GM18502 (cell line): ENCODE measurements at regions not wholly inside any gene's neighbourhood (a gene's known extent, or its start where the extent isn't known, plus 50 kb on each side); places are given as distances from the start of the nearest gene placed in this dataset.

ENCODE experiments used
- ATAC-seq: cut with Tn5 transposase; IDR thresholded peaks from one replicate; pipeline ENCODE4 v1.9.1; 2021; ENCODE audit warnings: mild to moderate bottlenecking; ENCODE audit not compliant: unreplicated experiment, poor library complexity

DNA sequence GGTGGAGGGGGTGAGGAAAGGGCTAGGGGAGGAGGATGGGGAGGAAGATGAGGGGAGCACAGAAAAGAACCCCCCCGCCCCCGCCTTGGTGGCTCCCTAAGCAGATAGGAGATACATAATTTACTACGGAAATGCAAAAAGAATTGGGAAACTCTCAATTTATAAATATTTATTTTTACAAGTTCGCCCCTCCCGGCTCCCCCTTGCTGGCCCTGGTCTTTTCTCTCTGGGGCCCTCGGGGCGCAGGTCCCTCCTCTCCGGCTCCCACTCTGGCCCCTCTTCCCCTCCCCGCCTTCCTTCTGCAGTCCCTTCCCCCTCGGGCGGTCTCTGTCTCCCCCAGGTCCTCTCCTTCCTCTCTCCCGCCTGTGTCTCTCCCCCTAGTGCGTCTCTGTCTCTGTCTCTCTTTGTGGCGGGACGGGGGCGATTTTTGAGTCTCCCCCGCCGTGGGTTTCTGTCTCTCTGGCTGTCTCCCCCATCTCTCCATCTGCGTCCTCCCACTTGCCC lies 173.6 kb upstream of the IER5L start:
- ATAC-seq, result no peak

DNA sequence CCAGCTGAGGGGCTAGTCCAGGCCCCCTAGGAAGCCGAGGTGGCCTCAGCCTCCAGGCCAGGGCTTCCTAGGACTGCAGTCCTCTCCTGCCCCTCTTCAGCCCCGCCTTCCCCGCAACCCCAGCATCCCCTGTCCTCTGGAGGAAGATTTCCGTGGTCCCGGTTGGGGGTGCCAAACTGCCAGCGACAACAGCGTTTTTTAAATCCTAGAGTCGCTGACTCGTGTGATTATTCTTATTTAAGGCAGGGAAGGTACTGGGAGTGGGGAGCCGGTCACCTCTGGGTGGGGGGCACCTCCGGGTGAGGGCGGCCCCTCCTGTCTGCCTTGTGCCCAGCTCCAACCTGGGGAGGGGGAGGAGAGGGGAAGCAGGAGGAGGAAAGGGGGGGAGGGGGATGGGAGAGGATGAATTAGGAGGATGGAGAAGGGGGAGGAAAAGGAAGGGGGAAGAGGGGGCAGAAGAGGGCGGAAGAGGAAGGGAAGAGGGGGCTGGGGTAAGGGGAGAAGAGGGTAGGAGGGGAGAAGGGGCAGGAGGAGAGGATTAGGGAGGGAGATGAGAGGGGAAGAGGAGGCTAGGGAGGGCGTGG lies 173.1 kb upstream of the IER5L start:
- no peak for ATAC-seq

DNA sequence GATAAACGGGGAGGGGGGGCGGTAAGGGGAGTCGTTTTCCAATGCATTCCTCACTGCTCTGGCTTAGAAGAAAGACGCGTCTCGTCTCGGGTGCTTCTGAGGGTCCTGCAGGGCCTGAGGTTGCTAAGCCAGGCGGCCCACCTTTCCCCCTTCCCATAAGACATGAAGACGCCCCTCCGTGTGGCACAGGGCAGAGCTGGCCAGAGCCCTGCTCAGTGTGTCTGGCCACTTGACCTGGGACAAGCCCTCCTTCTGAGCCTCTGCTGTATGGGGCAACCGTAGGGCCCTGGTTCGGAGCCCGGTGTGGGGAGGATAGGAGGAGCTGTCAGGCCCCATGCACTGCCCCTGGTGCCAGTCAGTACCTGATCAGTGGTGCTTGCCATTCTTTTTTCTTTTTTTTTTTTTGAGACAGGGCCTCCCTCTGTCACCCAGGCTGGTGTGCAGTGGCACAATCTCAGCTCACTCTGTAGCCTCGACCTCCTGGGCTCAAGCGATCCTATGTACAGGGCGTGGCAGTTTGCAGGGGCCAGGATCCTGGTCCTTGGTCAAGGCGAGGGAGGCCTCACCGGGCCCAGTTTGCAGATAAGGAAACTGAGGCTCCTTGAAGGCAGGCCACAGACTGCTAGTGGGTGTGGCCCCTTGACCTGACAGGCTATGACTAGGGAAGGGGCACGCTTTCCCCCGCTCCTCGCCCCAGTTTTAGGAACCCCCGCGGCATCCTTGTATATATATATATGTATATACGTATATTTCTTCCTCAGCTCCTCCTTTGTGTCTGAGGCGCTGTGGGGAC lies 172.3 kb upstream of the IER5L start:
- ATAC-seq, result no peak

- no peak for ATAC-seq
Observed at GRCh38 chr9:129349665-129349947, 171.5 kb upstream of the IER5L start.

DNA sequence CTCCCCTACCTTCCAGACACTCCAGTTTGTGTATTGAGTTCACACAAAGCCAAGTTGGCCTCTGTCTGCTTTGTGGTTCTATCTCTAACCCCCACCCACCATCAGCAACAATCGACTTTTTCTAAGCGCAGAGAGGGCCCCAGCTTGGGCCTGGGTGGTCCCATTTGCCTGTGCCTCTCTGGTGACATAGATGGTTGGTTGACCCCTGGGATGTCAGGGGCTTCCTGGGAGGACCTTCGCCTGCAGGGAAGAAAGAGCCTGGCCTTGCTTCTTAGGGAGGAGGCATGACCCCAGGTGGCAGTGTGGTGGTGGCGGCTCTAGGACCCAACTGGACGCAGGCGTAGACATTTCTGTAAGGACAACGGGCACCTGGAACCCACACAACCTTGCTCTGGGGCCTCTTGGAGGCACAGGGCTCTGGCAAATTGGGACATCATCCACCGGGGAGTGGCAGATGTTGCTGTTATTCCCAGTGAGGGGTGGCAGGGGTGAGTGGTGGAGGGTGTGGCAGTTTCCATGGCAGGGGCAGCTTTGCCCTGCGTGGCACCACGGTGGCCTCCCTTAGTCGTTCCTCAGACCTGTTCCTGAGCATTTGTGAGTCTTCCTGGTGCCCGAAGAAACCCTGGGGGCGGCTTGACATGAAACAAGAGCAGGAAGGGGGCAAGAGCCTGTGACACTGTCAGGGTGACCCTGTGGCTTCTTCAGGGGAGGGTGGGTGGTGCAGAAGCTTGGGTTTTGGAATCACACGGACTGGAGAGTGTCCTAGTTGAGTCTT lies 171.0 kb upstream of the IER5L start:
- no peak for ATAC-seq

- no peak for ATAC-seq
Observed at GRCh38 chr9:129347316-129348120, 169.5 kb upstream of the IER5L start.

DNA sequence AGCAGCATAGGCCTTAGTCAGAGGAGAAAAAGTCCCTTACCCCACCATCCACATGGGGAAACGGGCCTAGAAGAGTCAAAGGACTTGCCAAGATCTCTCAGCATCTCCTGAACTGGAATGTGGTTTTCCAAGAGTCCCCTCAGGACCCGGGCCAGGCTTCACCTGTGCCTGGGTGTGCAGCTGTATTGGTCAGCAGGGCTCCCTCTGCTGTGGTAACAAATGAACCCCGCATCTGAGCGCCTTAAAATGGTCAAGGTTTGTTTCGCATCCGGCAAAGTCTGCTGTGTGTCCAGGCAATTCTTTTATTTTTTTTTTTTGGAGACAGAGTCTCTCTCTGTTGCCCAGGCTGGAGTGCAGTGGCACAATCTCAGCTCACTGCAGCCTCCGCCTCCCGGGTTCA lies 168.0 kb upstream of the IER5L start:
- ATAC-seq, result no peak

GRCh38 chr9:129344641-129345495 lies 166.8 kb upstream of the IER5L start:
- no peak for ATAC-seq

DNA sequence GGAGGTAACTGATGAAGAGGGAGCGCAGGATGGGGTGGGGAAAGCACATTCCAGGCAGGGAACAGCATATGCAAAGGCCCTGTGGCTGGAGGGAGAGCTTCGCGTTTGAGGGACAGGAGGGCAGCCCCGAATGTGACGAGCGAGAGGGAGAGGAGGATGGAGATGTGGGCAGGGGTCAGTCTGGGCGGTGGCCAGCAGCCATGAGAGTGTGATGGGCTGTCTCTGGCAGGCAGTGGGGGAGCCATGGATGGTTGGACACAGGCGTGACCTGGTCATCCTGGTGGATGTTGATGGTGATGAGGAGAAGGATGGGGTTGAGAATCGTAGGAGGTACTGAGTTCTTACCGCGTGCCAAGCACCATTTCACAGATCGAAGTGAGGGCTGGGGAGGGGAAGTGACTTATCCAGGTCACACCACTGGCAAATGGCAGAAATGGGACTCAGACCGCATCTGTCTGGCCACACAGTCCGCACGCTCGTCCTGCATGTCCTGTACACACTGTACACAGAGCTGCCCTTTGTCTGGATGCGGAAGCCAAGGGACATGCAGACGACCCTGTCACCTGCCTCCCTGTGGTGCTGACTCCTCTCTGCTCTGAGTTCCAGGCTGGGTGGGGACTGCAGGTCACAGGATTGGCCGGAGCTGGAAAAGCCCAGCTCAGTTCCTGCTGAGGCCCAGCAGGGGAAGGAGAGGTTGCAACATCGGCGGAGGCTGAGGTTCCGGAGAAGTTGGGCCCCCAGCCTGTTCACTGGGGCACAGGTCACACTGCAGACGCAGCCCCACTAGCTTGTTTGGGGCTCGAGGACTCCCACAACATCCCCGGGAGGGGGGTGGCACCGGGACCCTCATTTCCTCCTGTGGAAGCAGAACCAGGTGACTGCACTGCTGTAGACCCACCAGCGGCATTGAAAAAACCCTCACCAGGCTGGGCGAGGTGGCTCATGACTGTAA lies 165.6 kb upstream of the IER5L start:
- no peak for ATAC-seq

- ATAC-seq, result no peak
Observed at GRCh38 chr9:129342591-129343423, 164.7 kb upstream of the IER5L start.

GRCh38 chr9:129341987-129342348 lies 163.9 kb upstream of the IER5L start:
- no peak for ATAC-seq

- no peak for ATAC-seq
Observed at GRCh38 chr9:129341171-129341986, 163.3 kb upstream of the IER5L start.

DNA sequence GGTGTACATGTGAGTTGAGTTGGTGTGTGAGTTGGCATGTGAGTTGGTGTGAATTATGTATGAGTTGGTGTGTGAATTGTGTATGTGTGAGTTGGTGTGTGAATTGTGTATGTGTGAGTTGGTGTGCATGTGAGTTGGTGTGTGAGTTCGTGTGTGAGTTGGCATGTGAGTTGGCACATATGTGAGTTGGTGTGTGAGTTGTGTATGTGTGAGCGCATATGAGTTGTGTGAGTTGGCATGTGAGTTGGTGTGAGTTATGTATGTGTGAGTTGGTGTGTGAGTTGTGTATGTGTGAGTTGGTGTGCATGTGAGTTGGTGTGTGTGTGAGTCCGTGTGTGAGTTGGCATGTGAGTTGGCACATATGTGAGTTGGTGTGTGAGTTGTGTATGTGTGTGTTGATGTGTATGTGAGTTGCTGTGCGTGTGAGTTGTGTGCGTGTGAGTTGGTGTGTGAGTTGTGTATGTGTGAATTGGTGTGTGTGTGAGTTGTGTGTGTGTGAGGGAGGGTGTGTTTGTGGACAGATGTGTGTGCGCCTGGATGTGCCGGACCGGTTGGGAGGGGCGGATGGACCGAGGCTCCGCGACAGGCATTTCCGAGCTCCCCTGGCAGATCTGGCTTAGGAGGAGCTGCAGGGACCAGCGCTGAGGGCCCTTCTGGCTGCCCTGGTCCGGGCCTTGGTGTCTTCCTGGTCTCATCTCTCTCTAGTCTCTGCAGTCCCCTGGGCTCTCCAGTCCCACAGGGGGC lies 162.5 kb upstream of the IER5L start:
- ATAC-seq, result no peak

DNA sequence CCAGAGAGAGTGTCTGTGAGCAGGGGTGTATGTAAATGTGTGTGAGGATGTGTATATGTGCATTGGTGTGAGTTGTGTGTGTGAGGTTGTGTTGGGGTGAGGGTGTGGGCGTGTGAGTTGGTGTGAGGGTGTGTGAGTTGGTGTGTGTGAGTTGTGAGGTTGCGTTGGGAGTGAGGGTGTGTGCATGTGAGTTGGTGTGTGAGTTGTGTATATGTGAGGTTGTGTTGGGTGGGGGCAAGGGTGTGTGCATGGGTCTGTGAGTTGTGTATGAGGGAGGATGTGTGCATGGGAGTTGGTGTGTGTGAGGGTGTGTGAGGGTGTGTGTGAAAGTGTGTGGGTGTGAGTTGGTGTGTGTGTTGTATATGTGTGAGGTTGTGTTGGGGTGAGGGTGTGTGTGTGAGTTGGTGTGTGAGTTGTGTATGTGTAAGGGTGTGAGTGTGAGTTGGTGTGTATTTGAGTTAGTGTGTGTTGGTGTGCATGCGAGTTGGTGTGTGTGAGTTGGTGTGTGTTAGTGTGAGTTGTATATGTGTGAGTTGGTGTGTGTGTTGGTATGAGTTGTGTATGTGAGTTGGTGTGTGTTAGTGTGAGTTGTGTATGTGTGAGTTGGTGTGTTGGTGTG lies 161.6 kb upstream of the IER5L start:
- ATAC-seq, result no peak

- ATAC-seq, result no peak
Observed at GRCh38 chr9:129338724-129339430, 160.8 kb upstream of the IER5L start.
